Ishikawa (cell line): ENCODE measurements at regions not wholly inside any gene's neighbourhood (a gene's known extent, or its start where the extent isn't known, plus 50 kb on each side); places are given as distances from the start of the nearest gene placed in this dataset.

Experiments
- EP300 ChIP-seq: IDR thresholded peaks from 2 replicates; pipeline ENCODE4 v1.6.1; 2012; ENCODE audit warnings: borderline replicate concordance
- MAX ChIP-seq: IDR thresholded peaks from 2 replicates; pipeline ENCODE4 v1.6.1; 2012
- NFIC ChIP-seq: IDR thresholded peaks from 2 replicates; pipeline ENCODE4 v1.6.1; 2012
- TAF1 ChIP-seq: IDR thresholded peaks from 2 replicates; pipeline ENCODE4 v1.6.1; 2012; ENCODE audit warnings: low read depth, mild to moderate bottlenecking
- TEAD4 ChIP-seq: IDR thresholded peaks from 2 replicates; pipeline ENCODE4 v1.6.1; 2012
- TF ChIP-seq, protein P1 (sequence below): IDR thresholded peaks from 2 replicates; pipeline ENCODE4 v1.6.1; 2012; ENCODE audit warnings: low read depth, mild to moderate bottlenecking

GRCh38 chr3:72070005-72070404 is 285.1 kb upstream of the PROK2 start:
- no peak for TF ChIP-seq MAX
- no peak for TF ChIP-seq TEAD4
- TF ChIP-seq EP300, result no peak
- TF ChIP-seq TAF1, result no peak
- TF ChIP-seq NFIC, result no peak
- TF ChIP-seq, protein P1, sequence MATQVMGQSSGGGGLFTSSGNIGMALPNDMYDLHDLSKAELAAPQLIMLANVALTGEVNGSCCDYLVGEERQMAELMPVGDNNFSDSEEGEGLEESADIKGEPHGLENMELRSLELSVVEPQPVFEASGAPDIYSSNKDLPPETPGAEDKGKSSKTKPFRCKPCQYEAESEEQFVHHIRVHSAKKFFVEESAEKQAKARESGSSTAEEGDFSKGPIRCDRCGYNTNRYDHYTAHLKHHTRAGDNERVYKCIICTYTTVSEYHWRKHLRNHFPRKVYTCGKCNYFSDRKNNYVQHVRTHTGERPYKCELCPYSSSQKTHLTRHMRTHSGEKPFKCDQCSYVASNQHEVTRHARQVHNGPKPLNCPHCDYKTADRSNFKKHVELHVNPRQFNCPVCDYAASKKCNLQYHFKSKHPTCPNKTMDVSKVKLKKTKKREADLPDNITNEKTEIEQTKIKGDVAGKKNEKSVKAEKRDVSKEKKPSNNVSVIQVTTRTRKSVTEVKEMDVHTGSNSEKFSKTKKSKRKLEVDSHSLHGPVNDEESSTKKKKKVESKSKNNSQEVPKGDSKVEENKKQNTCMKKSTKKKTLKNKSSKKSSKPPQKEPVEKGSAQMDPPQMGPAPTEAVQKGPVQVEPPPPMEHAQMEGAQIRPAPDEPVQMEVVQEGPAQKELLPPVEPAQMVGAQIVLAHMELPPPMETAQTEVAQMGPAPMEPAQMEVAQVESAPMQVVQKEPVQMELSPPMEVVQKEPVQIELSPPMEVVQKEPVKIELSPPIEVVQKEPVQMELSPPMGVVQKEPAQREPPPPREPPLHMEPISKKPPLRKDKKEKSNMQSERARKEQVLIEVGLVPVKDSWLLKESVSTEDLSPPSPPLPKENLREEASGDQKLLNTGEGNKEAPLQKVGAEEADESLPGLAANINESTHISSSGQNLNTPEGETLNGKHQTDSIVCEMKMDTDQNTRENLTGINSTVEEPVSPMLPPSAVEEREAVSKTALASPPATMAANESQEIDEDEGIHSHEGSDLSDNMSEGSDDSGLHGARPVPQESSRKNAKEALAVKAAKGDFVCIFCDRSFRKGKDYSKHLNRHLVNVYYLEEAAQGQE, result no peak
